H9 (cell line): ENCODE measurements at regions not wholly inside any gene's neighbourhood (a gene's known extent, or its start where the extent isn't known, plus 50 kb on each side); places are given as distances from the start of the nearest gene placed in this dataset.

ENCODE experiments used
- DNase-seq: peaks from one replicate; pipeline ENCODE4 v3.0.0-alpha.2; 2017
- H2AFZ ChIP-seq: one replicate; pipeline ENCODE4 v1.6.1; 2013; ENCODE audit warnings: mild to moderate bottlenecking, low read length, control low read depth, moderate library complexity
- H2AK5ac ChIP-seq: 2 replicates; pipeline ENCODE4 v1.6.1; 2013; ENCODE audit warnings: low read length, control low read depth, mixed read lengths; ENCODE audit not compliant: insufficient read length
- H2BK120ac ChIP-seq: one replicate; pipeline ENCODE4 v1.6.1; 2013; ENCODE audit warnings: low read depth, mild to moderate bottlenecking, low read length, control low read depth, inconsistent platforms; ENCODE audit not compliant: poor library complexity, severe bottlenecking
- H2BK12ac ChIP-seq: 2 replicates; pipeline ENCODE4 v1.6.1; 2013; ENCODE audit warnings: low read length, control low read depth, mixed read lengths, low read depth; ENCODE audit not compliant: insufficient read length
- H2BK15ac ChIP-seq: 2 replicates; pipeline ENCODE4 v1.6.1; 2013; ENCODE audit warnings: low read depth, low read length, control low read depth
- H2BK20ac ChIP-seq: one replicate; pipeline ENCODE4 v1.6.1; 2013; ENCODE audit warnings: low read depth, mild to moderate bottlenecking, low read length, control low read depth, inconsistent platforms; ENCODE audit not compliant: poor library complexity, severe bottlenecking
- H2BK5ac ChIP-seq: 2 replicates; pipeline ENCODE4 v1.6.1; 2013; ENCODE audit warnings: low read length, control low read depth, mixed read lengths; ENCODE audit not compliant: insufficient read length
- H3K14ac ChIP-seq: 2 replicates; pipeline ENCODE4 v1.6.1; 2013; ENCODE audit warnings: low read length, control low read depth; ENCODE audit not compliant: insufficient read depth
- H3K18ac ChIP-seq: 2 replicates; pipeline ENCODE4 v1.6.1; 2013; ENCODE audit warnings: low read depth, mild to moderate bottlenecking, mixed read lengths, low read length, control low read depth; ENCODE audit not compliant: insufficient read length
- H3K23ac ChIP-seq: 2 replicates; pipeline ENCODE4 v1.6.1; 2013; ENCODE audit warnings: low read length, control low read depth, mixed read lengths, low read depth; ENCODE audit not compliant: insufficient read length
- H3K23me2 ChIP-seq: 2 replicates; pipeline ENCODE4 v1.6.1; 2013; ENCODE audit warnings: low read depth, mild to moderate bottlenecking, mixed read lengths, low read length, control low read depth; ENCODE audit not compliant: insufficient read length, poor library complexity, severe bottlenecking
- H3K27ac ChIP-seq: 2 replicates; pipeline ENCODE4 v1.5.1; 2013; ENCODE audit warnings: low read length, control low read depth, mixed read lengths, low read depth; ENCODE audit not compliant: insufficient read length
- H3K27me3 ChIP-seq: 2 replicates; pipeline ENCODE4 v1.6.1; 2013; ENCODE audit warnings: low read length, control low read depth, inconsistent platforms; ENCODE audit not compliant: insufficient read depth
- H3K4ac ChIP-seq: 2 replicates; pipeline ENCODE4 v1.6.1; 2013; ENCODE audit warnings: low read depth, mild to moderate bottlenecking, control low read depth, inconsistent platforms, low read length, moderate library complexity
- H3K4me1 ChIP-seq: 2 replicates; pipeline ENCODE4 v1.6.1; 2013; ENCODE audit warnings: low read length, control low read depth, inconsistent platforms; ENCODE audit not compliant: insufficient read depth
- H3K4me2 ChIP-seq: 2 replicates; pipeline ENCODE4 v1.6.1; 2013; ENCODE audit warnings: low read length, control low read depth, mixed read lengths; ENCODE audit not compliant: insufficient read length, insufficient read depth
- H3K56ac ChIP-seq: 2 replicates; pipeline ENCODE4 v1.6.1; 2013; ENCODE audit warnings: low read depth, mild to moderate bottlenecking, mixed read lengths, low read length, control low read depth; ENCODE audit not compliant: insufficient read length
- H3K79me1 ChIP-seq: 2 replicates; pipeline ENCODE4 v1.6.1; 2013; ENCODE audit warnings: low read depth, mild to moderate bottlenecking, moderate library complexity, low read length, control low read depth, inconsistent platforms; ENCODE audit not compliant: insufficient read depth, poor library complexity, severe bottlenecking
- H3K79me2 ChIP-seq: 2 replicates; pipeline ENCODE4 v1.6.1; 2013; ENCODE audit warnings: low read length, control low read depth, inconsistent platforms; ENCODE audit not compliant: insufficient read depth
- H3K9ac ChIP-seq: 2 replicates; pipeline ENCODE4 v1.6.1; 2013; ENCODE audit warnings: low read length, control low read depth, mixed read lengths; ENCODE audit not compliant: insufficient read length; ENCODE audit errors: extremely low read depth
- H3K9me3 ChIP-seq: one replicate; pipeline ENCODE4 v1.6.1; 2013; ENCODE audit warnings: low read depth, low read length, inconsistent platforms; ENCODE audit not compliant: control insufficient read depth
- H3T11ph ChIP-seq: one replicate; pipeline ENCODE4 v1.6.1; 2013; ENCODE audit warnings: mild to moderate bottlenecking, low read length, control low read depth, inconsistent platforms
- H4K20me1 ChIP-seq: one replicate; pipeline ENCODE4 v1.6.1; 2013; ENCODE audit not compliant: control insufficient read depth, insufficient read length, insufficient read depth
- H4K5ac ChIP-seq: 2 replicates; pipeline ENCODE4 v1.6.1; 2013; ENCODE audit warnings: low read depth, mild to moderate bottlenecking, mixed read lengths, low read length, control low read depth; ENCODE audit not compliant: insufficient read length
- H4K8ac ChIP-seq: replicated peaks from 2 replicates; pipeline ENCODE4 v1.6.1; 2013; ENCODE audit warnings: low read length, control low read depth, mixed read lengths, low read depth; ENCODE audit not compliant: insufficient read length
- H4K91ac ChIP-seq: 2 replicates; pipeline ENCODE4 v1.6.1; 2013; ENCODE audit warnings: low read depth, mild to moderate bottlenecking, moderate library complexity, mixed read lengths, low read length, control low read depth; ENCODE audit not compliant: insufficient read length
- H3K27ac Mint-ChIP-seq, 3 experiments: 2 replicates in 2 of 3; 3 replicates in 1 of 3; pipeline ENCODE4 v1.8.0; 2020 to 2021; ENCODE audit warnings: mixed read lengths in 3 of 3, mild to moderate bottlenecking in 1 of 3, moderate library complexity in 1 of 3
- H3K27me3 Mint-ChIP-seq: 2 replicates; pipeline ENCODE4 v1.8.0; 2021; ENCODE audit warnings: low read depth, mild to moderate bottlenecking, moderate library complexity, mixed read lengths
- H3K36me3 Mint-ChIP-seq, 3 experiments: 2 replicates in 2 of 3; 3 replicates in 1 of 3; pipeline ENCODE4 v1.8.0; 2020 to 2021; ENCODE audit warnings: low read depth in 3 of 3, mixed read lengths in 3 of 3; ENCODE audit not compliant: insufficient read depth in 1 of 3
- H3K4me1 Mint-ChIP-seq, 2 experiments: 2 replicates each; pipeline ENCODE4 v1.8.0; 2020; ENCODE audit warnings: mixed read lengths in 2 of 2
- H3K4me3 Mint-ChIP-seq, 2 experiments: 2 replicates in 1 of 2; 3 replicates in 1 of 2; pipeline ENCODE4 v1.8.0; 2020 to 2021; ENCODE audit warnings: mild to moderate bottlenecking in 2 of 2, mixed read lengths in 2 of 2, moderate library complexity in 1 of 2
- H3K9me3 Mint-ChIP-seq, 2 experiments: 2 replicates in 1 of 2; 3 replicates in 1 of 2; pipeline ENCODE4 v1.8.0; 2020; ENCODE audit warnings: mild to moderate bottlenecking in 2 of 2, mixed read lengths in 2 of 2, moderate library complexity in 1 of 2
- WGBS: extraction: QIAGEN DNeasy Blood & Tissue Kit; methylation state at CpG from one replicate; pipeline ENCODE4 v1.1.7; 2013; ENCODE audit warnings: missing lambda C conversion rate, low lambda C conversion rate, mixed read lengths; ENCODE audit not compliant: insufficient read length; ENCODE audit errors: extremely low coverage; 5-methylcytosine and 5-hydroxymethylcytosine counted together
- TF ChIP-seq, protein P1 (sequence below): fragments of 200-600 bp; sonication (generic); conservative IDR thresholded peaks from 3 replicates; pipeline ENCODE4 v1.8.0; 2021; ENCODE audit warnings: antibody characterized with exemption, mild to moderate bottlenecking

DNA sequence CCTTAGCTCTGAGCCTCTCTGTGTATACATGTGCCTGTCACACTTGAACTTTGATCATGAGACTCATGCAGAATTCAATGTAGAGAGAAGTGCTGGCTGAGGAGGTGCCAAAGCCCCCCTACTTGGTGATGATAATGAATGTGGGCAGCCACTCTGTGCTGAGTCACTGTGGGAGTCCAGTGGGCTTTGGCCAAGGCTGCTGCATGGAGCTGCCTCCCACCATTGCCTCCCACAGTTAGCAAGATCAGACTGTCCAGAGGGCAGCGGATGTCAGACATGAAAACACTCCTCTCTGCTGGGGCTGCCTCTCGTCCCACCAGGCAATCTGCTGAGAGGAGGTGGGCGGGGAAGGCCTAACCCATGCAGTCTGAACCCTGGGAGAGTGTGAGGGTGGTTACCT, 180.3 kb downstream of the SH2D4B start:
- no CpG with 5 or more reads among the region's 3 CpGs for WGBS
- TF ChIP-seq, protein P1, sequence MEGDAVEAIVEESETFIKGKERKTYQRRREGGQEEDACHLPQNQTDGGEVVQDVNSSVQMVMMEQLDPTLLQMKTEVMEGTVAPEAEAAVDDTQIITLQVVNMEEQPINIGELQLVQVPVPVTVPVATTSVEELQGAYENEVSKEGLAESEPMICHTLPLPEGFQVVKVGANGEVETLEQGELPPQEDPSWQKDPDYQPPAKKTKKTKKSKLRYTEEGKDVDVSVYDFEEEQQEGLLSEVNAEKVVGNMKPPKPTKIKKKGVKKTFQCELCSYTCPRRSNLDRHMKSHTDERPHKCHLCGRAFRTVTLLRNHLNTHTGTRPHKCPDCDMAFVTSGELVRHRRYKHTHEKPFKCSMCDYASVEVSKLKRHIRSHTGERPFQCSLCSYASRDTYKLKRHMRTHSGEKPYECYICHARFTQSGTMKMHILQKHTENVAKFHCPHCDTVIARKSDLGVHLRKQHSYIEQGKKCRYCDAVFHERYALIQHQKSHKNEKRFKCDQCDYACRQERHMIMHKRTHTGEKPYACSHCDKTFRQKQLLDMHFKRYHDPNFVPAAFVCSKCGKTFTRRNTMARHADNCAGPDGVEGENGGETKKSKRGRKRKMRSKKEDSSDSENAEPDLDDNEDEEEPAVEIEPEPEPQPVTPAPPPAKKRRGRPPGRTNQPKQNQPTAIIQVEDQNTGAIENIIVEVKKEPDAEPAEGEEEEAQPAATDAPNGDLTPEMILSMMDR = no peak
- Mint-ChIP-seq H3K4me1 (peaks cover 0 to 9% of the 10 kb centered on the region in 2 experiments; a peak in 2 of 4 replicates), H3K27ac (no peak overlapping the region), H3K9me3 (peaks cover 0 to 5% of the 10 kb centered on the region in 2 experiments; a peak in 2 of 5 replicates), H3K4me3 (no peak overlapping the region), H3K36me3 (peaks cover 0 to 4% (median 4%) of the 10 kb centered on the region in 3 experiments; a peak in 2 of 7 replicates), H3K27me3 (no peaks in the 10 kb centered on the region)
- H3K4me2 ChIP-seq = no peak overlapping the region
- no peak overlapping the region for H4K91ac ChIP-seq
- no peak overlapping the region for H3K23ac ChIP-seq
- no peak overlapping the region for H2BK12ac ChIP-seq
- H3K9ac ChIP-seq = no peak overlapping the region
- no peak overlapping the region for H2BK120ac ChIP-seq
- H4K8ac ChIP-seq = no peak overlapping the region
- H3K18ac ChIP-seq = no peak overlapping the region
- H3K79me1 ChIP-seq = no peaks in the 10 kb centered on the region
- H3K23me2 ChIP-seq = no peaks in the 10 kb centered on the region
- no peaks in the 10 kb centered on the region for H3K79me2 ChIP-seq
- H2BK5ac ChIP-seq = no peak overlapping the region
- H3K4ac ChIP-seq = no peak overlapping the region
- H3K9me3 ChIP-seq = no peaks in the 10 kb centered on the region
- no peak overlapping the region for H2BK20ac ChIP-seq
- no peak overlapping the region for H3K56ac ChIP-seq
- no peak for DNase-seq
- no peaks in the 10 kb centered on the region for H3K27me3 ChIP-seq
- no peaks in the 10 kb centered on the region for H3K4me1 ChIP-seq
- no peak overlapping the region for H2AFZ ChIP-seq
- no peak overlapping the region for H2BK15ac ChIP-seq
- no peak overlapping the region for H3K14ac ChIP-seq
- H3K27ac ChIP-seq = no peak overlapping the region
- H2AK5ac ChIP-seq = no peak overlapping the region
- no peak overlapping the region for H4K5ac ChIP-seq
- H3T11ph ChIP-seq = no peak overlapping the region
- no peaks in the 10 kb centered on the region for H4K20me1 ChIP-seq
